Lower leg skin (tissue), 4 donors: ENCODE measurements at regions not wholly inside any gene's neighbourhood (a gene's known extent, or its start where the extent isn't known, plus 50 kb on each side); places are given as distances from the start of the nearest gene placed in this dataset.

Source experiments
- DNase-seq, 2 donors: peaks; one replicate each; pipeline ENCODE4 v3.0.0-alpha.2; 2019; ENCODE audit warnings: low spot score in 2 of 2
- H3K4me3 ChIP-seq: fragments of 200-600 bp; sonication (generic); 2 replicates; pipeline ENCODE4 v1.5.1; 2017; ENCODE audit warnings: mild to moderate bottlenecking, low read depth; ENCODE audit not compliant: poor library complexity, severe bottlenecking
- CTCF ChIP-seq, 3 donors: fragments of 450-650 bp; IDR thresholded peaks; one replicate each; pipeline ENCODE4 v1.5.1; 2016; ENCODE audit warnings: antibody characterized with exemption in 3 of 3, mild to moderate bottlenecking in 3 of 3, moderate library complexity in 2 of 3
- POLR2A ChIP-seq, 2 donors: fragments of 450-650 bp; IDR thresholded peaks; one replicate each; pipeline ENCODE4 v1.6.1; 2016 to 2017; ENCODE audit warnings: antibody characterized with exemption in 2 of 2, mild to moderate bottlenecking in 1 of 2, moderate library complexity in 1 of 2
- WGBS, 2 donors: methylation state at CpG; one replicate each; pipeline ENCODE4 v1.1.5; 2018; 5-methylcytosine and 5-hydroxymethylcytosine counted together
- intact Hi-C: fragments of 100-400 bp; cut with DNase I; formaldehyde crosslinking; loops from one replicate; pipeline ENCODE4 v1.15.0; 2023; ENCODE audit warnings: low total_unique reads

GRCh38 chr2:34734662-34735061, 1135.6 kb upstream of the FAM98A start:
- no peak for DNase-seq
- intact Hi-C loops, result no loop called here
- no peak overlapping the region for H3K4me3 ChIP-seq
- no peak for TF ChIP-seq CTCF (IDR thresholded peaks at IDR 0.05)
- no peak for TF ChIP-seq POLR2A (IDR thresholded peaks at IDR 0.05)

- WGBS, 2 donors, result 67 to 79% methylated on average over 1 of the region's 1 CpG
Measured at GRCh38 chr2:34734042-34734441, 1134.9 kb upstream of the FAM98A start.

DNA sequence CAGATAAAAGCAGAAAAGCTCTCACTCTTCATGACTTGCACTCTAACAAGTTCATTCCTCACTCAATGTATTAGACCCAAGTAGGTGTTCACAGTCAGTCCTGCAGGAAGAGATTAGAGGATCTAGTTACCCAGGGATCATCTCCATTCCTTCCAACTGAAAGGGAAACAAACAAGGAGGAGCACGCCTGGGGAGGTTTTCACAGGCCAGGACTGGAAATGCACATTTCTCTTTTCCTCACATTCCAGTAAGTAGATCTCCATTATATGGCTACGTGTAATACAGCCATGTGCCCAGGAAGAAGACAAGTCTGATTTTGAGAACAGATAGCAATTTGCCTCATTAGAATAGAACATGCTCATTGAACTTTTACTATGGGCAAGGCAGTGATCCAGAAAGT, 1132.2 kb upstream of the FAM98A start:
- peak in 1 of 2 donors; percentile 15 for DNase-seq
- intact Hi-C loops, result no loop called here
- TF ChIP-seq CTCF (IDR thresholded peaks at IDR 0.05) (no peak), POLR2A (IDR thresholded peaks at IDR 0.05) (no peak)
- 49 to 60% methylated on average over 2 of the region's 2 CpGs for WGBS, 2 donors
- H3K4me3 ChIP-seq, result no peak overlapping the region

More at GRCh38 chr2:34734042-34734441, 1134.9 kb upstream of the FAM98A start:
- intact Hi-C loops, result no loop called here
- no peak for DNase-seq
- H3K4me3 ChIP-seq, result no peak overlapping the region
- TF ChIP-seq POLR2A (IDR thresholded peaks at IDR 0.05) (no peak), CTCF (IDR thresholded peaks at IDR 0.05) (no peak)

DNA sequence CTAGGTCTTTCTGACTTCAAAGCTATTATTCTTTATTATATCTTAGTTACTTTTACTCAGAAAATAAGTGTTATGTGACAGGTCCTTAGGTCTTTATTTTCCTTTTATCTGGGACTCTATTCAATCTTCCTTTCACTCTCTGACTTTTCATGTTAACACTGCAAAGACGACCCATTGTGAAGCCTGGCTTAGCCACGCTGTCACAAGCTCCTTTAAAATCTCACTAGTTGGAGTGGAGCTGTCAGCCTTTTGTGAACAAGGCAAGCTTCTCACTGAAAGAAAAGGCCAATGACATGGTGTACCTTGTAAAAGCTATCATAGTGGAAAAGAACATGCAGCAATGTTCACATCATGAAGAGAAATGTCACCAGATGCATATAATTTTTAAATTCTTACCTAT, 1130.7 kb upstream of the FAM98A start:
- no peak overlapping the region for H3K4me3 ChIP-seq
- no peak for DNase-seq
- TF ChIP-seq CTCF (IDR thresholded peaks at IDR 0.05) (no peak), POLR2A (IDR thresholded peaks at IDR 0.05) (no peak)
- intact Hi-C loops, result no loop called here
- 57 to 67% methylated on average over 2 of the region's 2 CpGs for WGBS, 2 donors

DNA sequence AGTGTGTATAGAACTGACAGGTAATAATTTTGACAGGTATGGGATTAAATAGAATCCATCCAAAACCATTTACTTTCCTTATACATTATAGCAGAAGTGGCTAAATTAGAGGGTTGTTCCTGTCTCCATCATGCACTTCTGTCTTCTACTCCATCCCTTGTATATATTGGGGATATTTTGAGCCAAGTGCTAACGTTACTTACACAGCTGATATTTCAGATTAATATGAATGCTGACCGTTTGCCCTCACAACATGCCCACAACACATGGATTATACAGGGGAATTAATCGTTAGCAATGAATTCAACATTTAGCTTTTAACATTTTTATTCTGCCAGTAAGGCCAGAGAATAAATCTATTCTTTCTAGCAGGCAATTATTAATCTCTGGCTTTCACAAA, 1125.0 kb upstream of the FAM98A start:
- no peak for DNase-seq
- H3K4me3 ChIP-seq, result no peak overlapping the region
- TF ChIP-seq CTCF (IDR thresholded peaks at IDR 0.05) (no peak), POLR2A (IDR thresholded peaks at IDR 0.05) (no peak)
- 77 to 88% methylated on average over 3 of the region's 3 CpGs for WGBS, 2 donors
- intact Hi-C loops, result no loop called here

GRCh38 chr2:34723683-34724082, 1124.6 kb upstream of the FAM98A start:
- intact Hi-C loops, result no loop called here
- 71 to 78% methylated on average over 1 of the region's 1 CpG for WGBS, 2 donors
- no peak overlapping the region for H3K4me3 ChIP-seq
- TF ChIP-seq CTCF (IDR thresholded peaks at IDR 0.05) (no peak), POLR2A (IDR thresholded peaks at IDR 0.05) (no peak)
- no peak for DNase-seq
